ENCODE measurements at regions not wholly inside any gene's neighbourhood (a gene's known extent, or its start where the extent isn't known, plus 50 kb on each side); places are given as distances from the start of the nearest gene placed in this dataset.

GRCh38 chr14:82080370-82080769, 546.7 kb upstream of the SEL1L start:
- H3K4me3 Mint-ChIP-seq, result no peak overlapping the region
- H3K4me1 Mint-ChIP-seq, result no peaks in the 10 kb centered on the region
- ATAC-seq (ENCODE audit: low read depth in 2 of 2) (no peak), DNase-seq (no peak)
- no peak overlapping the region for H3K27ac Mint-ChIP-seq
- H3K4me1 ChIP-seq (ENCODE audit: control insufficient read depth, insufficient read depth, low read length, poor library complexity, severe bottlenecking), result no peaks in the 10 kb centered on the region
- H3K9me3 Mint-ChIP-seq, result peaks cover 0 to 16% (median 4%) of the 10 kb centered on the region in 7 donors
- H3K9me3 ChIP-seq (ENCODE audit: control insufficient read depth in 2 of 2, low read length in 2 of 2), result peaks cover 0 to 4% of the 10 kb centered on the region in 2 experiments
- no peak overlapping the region for H3K27ac ChIP-seq (ENCODE audit: insufficient read depth, low read length, poor library complexity, severe bottlenecking)
- H3K4me3 ChIP-seq (ENCODE audit: low read depth, low read length), result no peak overlapping the region
- H3K27me3 ChIP-seq (ENCODE audit: control insufficient read depth, insufficient read depth, low read length), result no peaks in the 10 kb centered on the region
- H3K27me3 Mint-ChIP-seq, result no peaks in the 10 kb centered on the region
- H3K36me3 Mint-ChIP-seq, result no peaks in the 10 kb centered on the region
- no peaks in the 10 kb centered on the region for H3K36me3 ChIP-seq (ENCODE audit: control insufficient read depth, insufficient read depth, low read length)

- H3K36me3 Mint-ChIP-seq, result no peaks in the 10 kb centered on the region
- H3K4me1 Mint-ChIP-seq, result no peaks in the 10 kb centered on the region
- H3K4me1 ChIP-seq (ENCODE audit: control insufficient read depth, insufficient read depth, low read length, poor library complexity, severe bottlenecking), result no peaks in the 10 kb centered on the region
- H3K27me3 ChIP-seq (ENCODE audit: control insufficient read depth, insufficient read depth, low read length), result no peaks in the 10 kb centered on the region
- no peak overlapping the region for H3K27ac ChIP-seq (ENCODE audit: insufficient read depth, low read length, poor library complexity, severe bottlenecking)
- no peaks in the 10 kb centered on the region for H3K36me3 ChIP-seq (ENCODE audit: control insufficient read depth, insufficient read depth, low read length)
- no peaks in the 10 kb centered on the region for H3K27me3 Mint-ChIP-seq
- DNase-seq (no peak), ATAC-seq (ENCODE audit: low read depth in 2 of 2) (no peak)
- H3K9me3 ChIP-seq (ENCODE audit: control insufficient read depth in 2 of 2, low read length in 2 of 2), result no peaks in the 10 kb centered on the region
- no peak overlapping the region for H3K4me3 ChIP-seq (ENCODE audit: low read depth, low read length)
- H3K9me3 Mint-ChIP-seq, result peaks cover 0 to 16% (median 4%) of the 10 kb centered on the region in 7 donors
- no peak overlapping the region for H3K27ac Mint-ChIP-seq
- no peak overlapping the region for H3K4me3 Mint-ChIP-seq
Measured at GRCh38 chr14:82084813-82085212, 551.2 kb upstream of the SEL1L start.

GRCh38 chr14:82091097-82091496, 557.4 kb upstream of the SEL1L start:
- H3K9me3 Mint-ChIP-seq, result peaks cover 0 to 11% (median 6%) of the 10 kb centered on the region in 7 donors
- no peaks in the 10 kb centered on the region for H3K36me3 ChIP-seq (ENCODE audit: control insufficient read depth, insufficient read depth, low read length)
- H3K4me1 Mint-ChIP-seq, result no peaks in the 10 kb centered on the region
- no peaks in the 10 kb centered on the region for H3K9me3 ChIP-seq (ENCODE audit: control insufficient read depth in 2 of 2, low read length in 2 of 2)
- DNase-seq (no peak), ATAC-seq (ENCODE audit: low read depth in 2 of 2) (no peak)
- no peak overlapping the region for H3K27ac Mint-ChIP-seq
- no peaks in the 10 kb centered on the region for H3K27me3 ChIP-seq (ENCODE audit: control insufficient read depth, insufficient read depth, low read length)
- no peaks in the 10 kb centered on the region for H3K36me3 Mint-ChIP-seq
- no peak overlapping the region for H3K27ac ChIP-seq (ENCODE audit: insufficient read depth, low read length, poor library complexity, severe bottlenecking)
- H3K4me1 ChIP-seq (ENCODE audit: control insufficient read depth, insufficient read depth, low read length, poor library complexity, severe bottlenecking), result no peaks in the 10 kb centered on the region
- no peak overlapping the region for H3K4me3 Mint-ChIP-seq
- no peaks in the 10 kb centered on the region for H3K27me3 Mint-ChIP-seq
- no peak overlapping the region for H3K4me3 ChIP-seq (ENCODE audit: low read depth, low read length)

GRCh38 chr14:82094829-82095345, 561.2 kb upstream of the SEL1L start:
- no peaks in the 10 kb centered on the region for H3K9me3 ChIP-seq (ENCODE audit: control insufficient read depth in 2 of 2, low read length in 2 of 2)
- no peak overlapping the region for H3K27ac Mint-ChIP-seq
- peaks cover 0 to 12% (median 4%) of the 10 kb centered on the region in 7 donors for H3K9me3 Mint-ChIP-seq
- DNase-seq (no peak), ATAC-seq (ENCODE audit: low read depth in 2 of 2) (no peak)
- no peak overlapping the region for H3K4me3 Mint-ChIP-seq
- no peak overlapping the region for H3K4me3 ChIP-seq (ENCODE audit: low read depth, low read length)
- H3K36me3 Mint-ChIP-seq, result no peaks in the 10 kb centered on the region
- H3K4me1 ChIP-seq (ENCODE audit: control insufficient read depth, insufficient read depth, low read length, poor library complexity, severe bottlenecking), result no peaks in the 10 kb centered on the region
- H3K4me1 Mint-ChIP-seq, result no peaks in the 10 kb centered on the region
- no peaks in the 10 kb centered on the region for H3K36me3 ChIP-seq (ENCODE audit: control insufficient read depth, insufficient read depth, low read length)
- H3K27ac ChIP-seq (ENCODE audit: insufficient read depth, low read length, poor library complexity, severe bottlenecking), result no peak overlapping the region
- no peaks in the 10 kb centered on the region for H3K27me3 Mint-ChIP-seq
- H3K27me3 ChIP-seq (ENCODE audit: control insufficient read depth, insufficient read depth, low read length), result no peaks in the 10 kb centered on the region

- Histone ChIP-seq H3K27me3 (ENCODE audit: control insufficient read depth, insufficient read depth, low read length) (no peaks in the 10 kb centered on the region), H3K27ac (ENCODE audit: insufficient read depth, low read length, poor library complexity, severe bottlenecking) (no peak overlapping the region), H3K36me3 (ENCODE audit: control insufficient read depth, insufficient read depth, low read length) (no peaks in the 10 kb centered on the region), H3K4me3 (ENCODE audit: low read depth, low read length) (no peak overlapping the region), H3K9me3 (ENCODE audit: control insufficient read depth in 2 of 2, low read length in 2 of 2) (no peaks in the 10 kb centered on the region), H3K4me1 (ENCODE audit: control insufficient read depth, insufficient read depth, low read length, poor library complexity, severe bottlenecking) (no peaks in the 10 kb centered on the region)
- H3K27ac Mint-ChIP-seq, result no peak overlapping the region
- H3K27me3 Mint-ChIP-seq, result no peaks in the 10 kb centered on the region
- peaks cover 0 to 14% (median 4%) of the 10 kb centered on the region in 7 donors for H3K9me3 Mint-ChIP-seq
- no peak overlapping the region for H3K4me3 Mint-ChIP-seq
- ATAC-seq (ENCODE audit: low read depth in 2 of 2), result no peak
- DNase-seq, result no peak
- no peaks in the 10 kb centered on the region for H3K4me1 Mint-ChIP-seq
- H3K36me3 Mint-ChIP-seq, result no peaks in the 10 kb centered on the region
Measured at GRCh38 chr14:82104013-82104412, 570.4 kb upstream of the SEL1L start.

DNA sequence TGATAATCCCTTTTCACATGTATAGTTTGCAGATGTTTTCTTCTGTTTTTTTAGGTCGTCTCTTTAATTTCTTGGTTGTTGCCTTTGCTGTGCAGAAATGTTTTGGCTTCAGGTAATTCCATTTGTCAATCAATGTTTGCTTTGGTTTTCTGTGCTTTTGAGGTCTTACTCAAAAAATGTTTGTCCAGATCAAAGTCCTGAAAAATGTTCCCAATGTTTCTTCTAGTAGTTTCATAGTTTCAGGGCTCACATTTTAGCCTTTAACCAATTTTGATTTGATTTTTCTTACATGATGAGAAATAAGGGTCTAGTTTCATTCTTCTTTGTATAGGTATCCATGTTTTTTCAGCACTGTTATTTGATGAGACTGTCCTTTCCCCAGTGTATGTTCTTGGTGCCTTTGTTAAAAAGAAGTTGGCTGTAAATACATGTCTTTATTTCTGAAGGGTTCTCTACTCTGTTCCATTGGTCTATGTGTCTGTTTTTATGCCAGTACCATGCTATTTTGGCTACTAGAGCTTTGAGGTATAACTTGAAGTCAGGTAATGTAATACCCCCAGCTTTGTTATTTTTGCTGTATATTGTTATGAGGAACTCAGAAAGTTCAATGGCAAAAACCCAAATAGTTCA, 578.7 kb upstream of the SEL1L start:
- Mint-ChIP-seq H3K36me3 (no peaks in the 10 kb centered on the region), H3K27ac (no peak overlapping the region), H3K4me1 (no peaks in the 10 kb centered on the region), H3K9me3 (peaks cover 0 to 15% (median 4%) of the 10 kb centered on the region in 7 donors), H3K27me3 (no peaks in the 10 kb centered on the region), H3K4me3 (no peak overlapping the region)
- no peaks in the 10 kb centered on the region for H3K4me1 ChIP-seq (ENCODE audit: control insufficient read depth, insufficient read depth, low read length, poor library complexity, severe bottlenecking)
- DNase-seq, result no peak
- H3K27me3 ChIP-seq (ENCODE audit: control insufficient read depth, insufficient read depth, low read length), result no peaks in the 10 kb centered on the region
- H3K36me3 ChIP-seq (ENCODE audit: control insufficient read depth, insufficient read depth, low read length), result no peaks in the 10 kb centered on the region
- H3K9me3 ChIP-seq (ENCODE audit: control insufficient read depth in 2 of 2, low read length in 2 of 2), result no peaks in the 10 kb centered on the region
- H3K4me3 ChIP-seq (ENCODE audit: low read depth, low read length), result no peak overlapping the region
- no peak for ATAC-seq (ENCODE audit: low read depth in 2 of 2)
- no peak overlapping the region for H3K27ac ChIP-seq (ENCODE audit: insufficient read depth, low read length, poor library complexity, severe bottlenecking)

GRCh38 chr14:82113007-82113406, 579.4 kb upstream of the SEL1L start:
- Histone ChIP-seq H3K4me1 (ENCODE audit: control insufficient read depth, insufficient read depth, low read length, poor library complexity, severe bottlenecking) (no peaks in the 10 kb centered on the region), H3K9me3 (ENCODE audit: control insufficient read depth in 2 of 2, low read length in 2 of 2) (no peaks in the 10 kb centered on the region), H3K36me3 (ENCODE audit: control insufficient read depth, insufficient read depth, low read length) (no peaks in the 10 kb centered on the region), H3K27ac (ENCODE audit: insufficient read depth, low read length, poor library complexity, severe bottlenecking) (no peak overlapping the region), H3K4me3 (ENCODE audit: low read depth, low read length) (no peak overlapping the region), H3K27me3 (ENCODE audit: control insufficient read depth, insufficient read depth, low read length) (no peaks in the 10 kb centered on the region)
- Mint-ChIP-seq H3K4me3 (no peak overlapping the region), H3K27me3 (no peaks in the 10 kb centered on the region), H3K9me3 (peaks cover 0 to 20% (median 4%) of the 10 kb centered on the region in 7 donors), H3K36me3 (no peaks in the 10 kb centered on the region), H3K27ac (no peak overlapping the region), H3K4me1 (no peaks in the 10 kb centered on the region)
- DNase-seq (no peak), ATAC-seq (ENCODE audit: low read depth in 2 of 2) (no peak)

- no peak overlapping the region for H3K27ac Mint-ChIP-seq
- no peaks in the 10 kb centered on the region for H3K27me3 Mint-ChIP-seq
- H3K36me3 Mint-ChIP-seq, result no peaks in the 10 kb centered on the region
Measured at GRCh38 chr14:82113710-82114109, 580.1 kb upstream of the SEL1L start.

More at GRCh38 chr14:82113710-82114109, 580.1 kb upstream of the SEL1L start:
- H3K4me1 Mint-ChIP-seq, result no peaks in the 10 kb centered on the region
- H3K36me3 ChIP-seq (ENCODE audit: control insufficient read depth, insufficient read depth, low read length), result no peaks in the 10 kb centered on the region
- no peak overlapping the region for H3K27ac ChIP-seq (ENCODE audit: insufficient read depth, low read length, poor library complexity, severe bottlenecking)
- H3K27me3 ChIP-seq (ENCODE audit: control insufficient read depth, insufficient read depth, low read length), result no peaks in the 10 kb centered on the region
- no peaks in the 10 kb centered on the region for H3K9me3 ChIP-seq (ENCODE audit: control insufficient read depth in 2 of 2, low read length in 2 of 2)
- DNase-seq (no peak), ATAC-seq (ENCODE audit: low read depth in 2 of 2) (no peak)
- H3K9me3 Mint-ChIP-seq, result peaks cover 0 to 22% (median 4%) of the 10 kb centered on the region in 7 donors
- H3K4me3 Mint-ChIP-seq, result no peak overlapping the region
- no peaks in the 10 kb centered on the region for H3K4me1 ChIP-seq (ENCODE audit: control insufficient read depth, insufficient read depth, low read length, poor library complexity, severe bottlenecking)
- H3K4me3 ChIP-seq (ENCODE audit: low read depth, low read length), result no peak overlapping the region
